ENCODE measurements at regions not wholly inside any gene's neighbourhood (a gene's known extent, or its start where the extent isn't known, plus 50 kb on each side); places are given as distances from the start of the nearest gene placed in this dataset.

GRCh38 chr1:22326931-22327330, 124.7 kb upstream of the ZBTB40 start:
- peaks cover 6% of the 10 kb centered on the region for H3K27me3 ChIP-seq (ENCODE audit: control insufficient read depth, insufficient read depth, low read length)
- CTCF ChIA-PET: no interaction called here
- H3K36me3 ChIP-seq (ENCODE audit: control insufficient read depth, insufficient read depth, low read length): no peaks in the 10 kb centered on the region
- no peak for TF ChIP-seq CTCF (IDR thresholded peaks at IDR 0.05; ENCODE audit: insufficient read depth, low read depth, low read length)
- POLR2A ChIA-PET: no interaction called here
- no peak overlapping the region for H3K4me3 ChIP-seq (ENCODE audit: low read depth, low read length)
- no peak for DNase-seq (ENCODE audit: low read depth)

GRCh38 chr1:22327411-22327810, 124.2 kb upstream of the ZBTB40 start:
- DNase-seq (ENCODE audit: low read depth): no peak
- ChIA-PET CTCF (no interaction called here), POLR2A (no interaction called here)
- Histone ChIP-seq H3K27me3 (ENCODE audit: control insufficient read depth, insufficient read depth, low read length) (peaks cover 6% of the 10 kb centered on the region), H3K4me3 (ENCODE audit: low read depth, low read length) (no peak overlapping the region), H3K36me3 (ENCODE audit: control insufficient read depth, insufficient read depth, low read length) (no peaks in the 10 kb centered on the region)
- TF ChIP-seq CTCF (IDR thresholded peaks at IDR 0.05; ENCODE audit: insufficient read depth, low read depth, low read length): no peak

GRCh38 chr1:22328331-22329147, 123.1 kb upstream of the ZBTB40 start:
- ChIA-PET CTCF (no interaction called here), POLR2A (no interaction called here)
- H3K4me3 ChIP-seq (ENCODE audit: low read depth, low read length): no peak overlapping the region
- H3K27me3 ChIP-seq (ENCODE audit: control insufficient read depth, insufficient read depth, low read length): peaks cover 6% of the 10 kb centered on the region
- H3K36me3 ChIP-seq (ENCODE audit: control insufficient read depth, insufficient read depth, low read length): no peaks in the 10 kb centered on the region
- TF ChIP-seq CTCF (IDR thresholded peaks at IDR 0.05; ENCODE audit: insufficient read depth, low read depth, low read length): no peak
- no peak for DNase-seq (ENCODE audit: low read depth)

GRCh38 chr1:22329148-22329515, 122.5 kb upstream of the ZBTB40 start:
- H3K27me3 ChIP-seq (ENCODE audit: control insufficient read depth, insufficient read depth, low read length): peaks cover 6% of the 10 kb centered on the region
- POLR2A ChIA-PET: no interaction called here
- no peak for TF ChIP-seq CTCF (IDR thresholded peaks at IDR 0.05; ENCODE audit: insufficient read depth, low read depth, low read length)

GRCh38 chr1:22330092-22330759, 121.4 kb upstream of the ZBTB40 start:
- no peaks in the 10 kb centered on the region for H3K36me3 ChIP-seq (ENCODE audit: control insufficient read depth, insufficient read depth, low read length)
- ChIA-PET CTCF (interaction anchor here (0.6 kb wide), 1 partner anchor 27 kb away, joined by 3 read pairs; no protein-coding TSS in a partner anchor), POLR2A (no interaction called here)
- peaks cover 7% of the 10 kb centered on the region for H3K27me3 ChIP-seq (ENCODE audit: control insufficient read depth, insufficient read depth, low read length)
- no peak for TF ChIP-seq CTCF (IDR thresholded peaks at IDR 0.05; ENCODE audit: insufficient read depth, low read depth, low read length)
- H3K4me3 ChIP-seq (ENCODE audit: low read depth, low read length): no peak overlapping the region
- DNase-seq (ENCODE audit: low read depth): no peak

More at GRCh38 chr1:22329148-22329515, 122.5 kb upstream of the ZBTB40 start:
- H3K4me3 ChIP-seq (ENCODE audit: low read depth, low read length): no peak overlapping the region
- CTCF ChIA-PET: no interaction called here
- H3K36me3 ChIP-seq (ENCODE audit: control insufficient read depth, insufficient read depth, low read length): no peaks in the 10 kb centered on the region
- no peak for DNase-seq (ENCODE audit: low read depth)

Data from BJ (cell line).